Lower leg skin (tissue), 3 donors: ENCODE measurements at regions not wholly inside any gene's neighbourhood (a gene's known extent, or its start where the extent isn't known, plus 50 kb on each side); places are given as distances from the start of the nearest gene placed in this dataset.
"Not testable (repeated sequence)": the region's sequence is repeated elsewhere in the genome, so short reads cannot be mapped to it uniquely, and the experiment has no call there.

Source experiments
- CTCF ChIP-seq, 3 donors: fragments of 450-650 bp; IDR thresholded peaks; one replicate each; pipeline ENCODE4 v1.5.1; 2016; ENCODE audit warnings: antibody characterized with exemption in 3 of 3, mild to moderate bottlenecking in 3 of 3, moderate library complexity in 2 of 3
- POLR2A ChIP-seq, 2 donors: fragments of 450-650 bp; IDR thresholded peaks; one replicate each; pipeline ENCODE4 v1.6.1; 2016 to 2017; ENCODE audit warnings: antibody characterized with exemption in 2 of 2, mild to moderate bottlenecking in 1 of 2, moderate library complexity in 1 of 2

- not testable (repeated sequence) for TF ChIP-seq CTCF, POLR2A (IDR thresholded peaks at IDR 0.05)
These were observed 58.7 kb downstream of the HOXC4 start for GRCh38 chr12:54112336-54112735.
